ENCODE measurements at regions not wholly inside any gene's neighbourhood (a gene's known extent, or its start where the extent isn't known, plus 50 kb on each side); places are given as distances from the start of the nearest gene placed in this dataset.

- Histone ChIP-seq H3K79me2 (no peaks in the 10 kb centered on the region), H3K4me1 (peaks cover 3% of the 10 kb centered on the region), H3K4me3 (ENCODE audit: low read depth, low read length) (no peak overlapping the region), H3K27me3 (ENCODE audit: control insufficient read depth, insufficient read depth, low read length) (no peaks in the 10 kb centered on the region), H3K9me3 (ENCODE audit: control insufficient read depth, low read length) (no peaks in the 10 kb centered on the region), H2AFZ (no peak overlapping the region), H3K36me3 (ENCODE audit: control insufficient read depth, insufficient read depth, low read length) (no peaks in the 10 kb centered on the region), H3K4me2 (ENCODE audit: low read length) (no peak overlapping the region), H3K27ac (no peak overlapping the region), H3K9ac (no peak overlapping the region)
- TF ChIP-seq CTCF (IDR thresholded peaks at IDR 0.05) = no peak
Observed at GRCh38 chr1:87246436-87246835, 82.2 kb upstream of the LMO4 start.

- TF ChIP-seq CTCF (IDR thresholded peaks at IDR 0.05) = no peak
- H3K4me1 ChIP-seq = no peaks in the 10 kb centered on the region
- H3K9me3 ChIP-seq (ENCODE audit: control insufficient read depth, low read length) = no peaks in the 10 kb centered on the region
- H3K79me2 ChIP-seq = no peaks in the 10 kb centered on the region
- no peak overlapping the region for H3K4me3 ChIP-seq (ENCODE audit: low read depth, low read length)
- H2AFZ ChIP-seq = no peak overlapping the region
- H3K4me2 ChIP-seq (ENCODE audit: low read length) = no peak overlapping the region
- no peaks in the 10 kb centered on the region for H3K36me3 ChIP-seq (ENCODE audit: control insufficient read depth, insufficient read depth, low read length)
- H3K27me3 ChIP-seq (ENCODE audit: control insufficient read depth, insufficient read depth, low read length) = no peaks in the 10 kb centered on the region
- no peak overlapping the region for H3K9ac ChIP-seq
- H3K27ac ChIP-seq = no peak overlapping the region
Observed at GRCh38 chr1:87249803-87250202, 78.9 kb upstream of the LMO4 start.

GRCh38 chr1:87250336-87250735 is 78.3 kb upstream of the LMO4 start:
- no peaks in the 10 kb centered on the region for H3K9me3 ChIP-seq (ENCODE audit: control insufficient read depth, low read length)
- H3K9ac ChIP-seq = no peak overlapping the region
- H3K4me1 ChIP-seq = no peaks in the 10 kb centered on the region

GRCh38 chr1:87252406-87252805 is 76.3 kb upstream of the LMO4 start:
- Histone ChIP-seq H3K79me2 (no peaks in the 10 kb centered on the region), H3K4me1 (no peaks in the 10 kb centered on the region), H2AFZ (no peak overlapping the region), H3K9me3 (ENCODE audit: control insufficient read depth, low read length) (no peaks in the 10 kb centered on the region), H3K4me2 (ENCODE audit: low read length) (no peak overlapping the region), H3K27me3 (ENCODE audit: control insufficient read depth, insufficient read depth, low read length) (no peaks in the 10 kb centered on the region), H3K9ac (no peak overlapping the region), H3K4me3 (ENCODE audit: low read depth, low read length) (no peak overlapping the region), H3K27ac (no peak overlapping the region), H3K36me3 (ENCODE audit: control insufficient read depth, insufficient read depth, low read length) (no peaks in the 10 kb centered on the region)
- no peak for TF ChIP-seq CTCF (IDR thresholded peaks at IDR 0.05)

More at GRCh38 chr1:87250336-87250735, 78.3 kb upstream of the LMO4 start:
- no peak overlapping the region for H3K4me3 ChIP-seq (ENCODE audit: low read depth, low read length)
- no peaks in the 10 kb centered on the region for H3K27me3 ChIP-seq (ENCODE audit: control insufficient read depth, insufficient read depth, low read length)
- H3K27ac ChIP-seq = no peak overlapping the region
- H2AFZ ChIP-seq = no peak overlapping the region
- H3K36me3 ChIP-seq (ENCODE audit: control insufficient read depth, insufficient read depth, low read length) = no peaks in the 10 kb centered on the region
- H3K79me2 ChIP-seq = no peaks in the 10 kb centered on the region
- no peak overlapping the region for H3K4me2 ChIP-seq (ENCODE audit: low read length)
- no peak for TF ChIP-seq CTCF (IDR thresholded peaks at IDR 0.05)

- H2AFZ ChIP-seq = no peak overlapping the region
- H3K4me3 ChIP-seq (ENCODE audit: low read depth, low read length) = no peak overlapping the region
- H3K9ac ChIP-seq = no peak overlapping the region
- H3K36me3 ChIP-seq (ENCODE audit: control insufficient read depth, insufficient read depth, low read length) = no peaks in the 10 kb centered on the region
- no peaks in the 10 kb centered on the region for H3K4me1 ChIP-seq
- no peaks in the 10 kb centered on the region for H3K9me3 ChIP-seq (ENCODE audit: control insufficient read depth, low read length)
- H3K4me2 ChIP-seq (ENCODE audit: low read length) = no peak overlapping the region
- no peak overlapping the region for H3K27ac ChIP-seq
- no peak for TF ChIP-seq CTCF (IDR thresholded peaks at IDR 0.05)
- no peaks in the 10 kb centered on the region for H3K79me2 ChIP-seq
- no peaks in the 10 kb centered on the region for H3K27me3 ChIP-seq (ENCODE audit: control insufficient read depth, insufficient read depth, low read length)
Observed at GRCh38 chr1:87262688-87263087, 66.0 kb upstream of the LMO4 start.

Measured in parathyroid adenoma (tissue), 2 donors.